ENCODE measurements at regions not wholly inside any gene's neighbourhood (a gene's known extent, or its start where the extent isn't known, plus 50 kb on each side); places are given as distances from the start of the nearest gene placed in this dataset.
"Not testable (repeated sequence)": the region's sequence is repeated elsewhere in the genome, so short reads cannot be mapped to it uniquely, and the experiment has no call there.

DNA sequence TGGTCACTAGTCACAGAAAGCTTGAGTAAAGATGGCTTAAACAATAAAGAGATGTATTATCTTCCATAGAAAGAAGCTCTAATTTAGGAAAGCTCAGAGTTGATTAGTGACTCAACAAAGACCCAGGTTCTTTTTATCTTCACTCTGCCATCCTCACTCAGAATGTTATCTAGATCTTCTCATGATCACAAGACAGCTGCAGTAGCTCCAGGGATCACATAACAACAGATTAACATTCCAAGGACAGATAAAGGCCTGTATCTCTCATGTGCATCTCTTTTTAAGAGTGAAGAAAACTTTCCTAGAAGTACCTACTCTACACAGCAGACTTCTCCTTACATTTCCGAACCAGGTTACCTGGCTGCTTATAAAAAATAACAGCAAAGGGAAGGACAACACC lies 368.7 kb upstream of the PROX1 start:
- no peak overlapping the region for H3K4me3 ChIP-seq (ENCODE audit: low read depth, low read length)
- TF ChIP-seq, protein P1, sequence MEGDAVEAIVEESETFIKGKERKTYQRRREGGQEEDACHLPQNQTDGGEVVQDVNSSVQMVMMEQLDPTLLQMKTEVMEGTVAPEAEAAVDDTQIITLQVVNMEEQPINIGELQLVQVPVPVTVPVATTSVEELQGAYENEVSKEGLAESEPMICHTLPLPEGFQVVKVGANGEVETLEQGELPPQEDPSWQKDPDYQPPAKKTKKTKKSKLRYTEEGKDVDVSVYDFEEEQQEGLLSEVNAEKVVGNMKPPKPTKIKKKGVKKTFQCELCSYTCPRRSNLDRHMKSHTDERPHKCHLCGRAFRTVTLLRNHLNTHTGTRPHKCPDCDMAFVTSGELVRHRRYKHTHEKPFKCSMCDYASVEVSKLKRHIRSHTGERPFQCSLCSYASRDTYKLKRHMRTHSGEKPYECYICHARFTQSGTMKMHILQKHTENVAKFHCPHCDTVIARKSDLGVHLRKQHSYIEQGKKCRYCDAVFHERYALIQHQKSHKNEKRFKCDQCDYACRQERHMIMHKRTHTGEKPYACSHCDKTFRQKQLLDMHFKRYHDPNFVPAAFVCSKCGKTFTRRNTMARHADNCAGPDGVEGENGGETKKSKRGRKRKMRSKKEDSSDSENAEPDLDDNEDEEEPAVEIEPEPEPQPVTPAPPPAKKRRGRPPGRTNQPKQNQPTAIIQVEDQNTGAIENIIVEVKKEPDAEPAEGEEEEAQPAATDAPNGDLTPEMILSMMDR (IDR thresholded peaks at IDR 0.05; ENCODE audit: insufficient read depth, low read depth, low read length, missing control alignments): no peak
- DNase-seq (ENCODE audit: low read depth): no peak

DNA sequence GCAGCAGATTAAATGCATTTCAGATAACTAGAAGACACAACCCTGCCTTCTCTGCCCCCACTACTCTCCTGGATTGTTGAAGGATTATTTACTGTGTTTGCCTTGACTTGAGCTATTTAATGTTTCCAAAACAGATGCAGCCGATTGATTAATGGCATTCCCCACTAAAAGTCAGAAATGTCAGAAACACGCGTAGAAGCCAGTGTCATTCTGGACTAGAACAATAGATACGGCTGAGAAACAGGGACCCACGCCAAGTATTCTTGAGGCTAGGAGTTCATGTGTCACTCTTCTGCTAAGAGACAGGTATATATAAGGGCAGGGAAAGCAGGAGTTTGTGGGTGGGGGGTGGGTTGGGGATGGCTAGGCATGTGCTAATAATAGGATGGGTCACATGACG lies 366.7 kb upstream of the PROX1 start:
- no peak overlapping the region for H3K4me3 ChIP-seq (ENCODE audit: low read depth, low read length)
- TF ChIP-seq, protein P1 (IDR thresholded peaks at IDR 0.05; ENCODE audit: insufficient read depth, low read depth, low read length, missing control alignments): no peak
- no peak for DNase-seq (ENCODE audit: low read depth)

DNA sequence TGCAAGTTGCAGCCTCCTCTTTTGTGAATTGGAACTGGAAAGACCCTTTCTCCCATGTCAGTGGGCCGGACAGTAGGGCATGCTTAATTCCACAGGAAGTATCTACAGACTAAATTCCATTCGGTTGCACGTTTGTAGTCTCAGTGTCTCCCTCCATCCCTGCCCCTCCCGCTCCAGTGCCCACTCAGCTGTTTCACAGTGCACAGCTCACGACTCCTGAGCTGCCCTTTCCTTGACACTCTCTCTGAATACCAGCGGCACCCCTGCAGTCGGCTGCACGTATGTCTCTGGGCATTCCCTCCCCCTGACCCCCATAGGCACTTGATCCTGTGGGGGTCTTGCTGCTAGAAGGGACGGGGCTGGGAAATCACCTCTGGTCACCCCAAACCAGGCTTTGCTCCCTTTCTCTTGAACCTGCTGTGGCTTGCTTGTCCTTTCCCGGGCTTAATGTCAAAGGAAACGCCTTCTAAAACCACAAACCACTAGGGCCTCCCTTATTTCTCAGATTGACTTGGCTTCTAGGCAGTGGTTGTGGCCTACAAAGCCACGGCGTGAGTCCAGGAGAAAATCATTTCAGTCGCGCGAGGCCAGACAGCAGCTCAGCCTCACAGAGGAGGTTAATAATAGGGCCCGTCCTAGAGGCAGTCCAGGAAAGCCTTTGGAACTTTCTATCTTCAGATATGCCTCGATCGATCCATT lies 365.3 kb upstream of the PROX1 start:
- no peak overlapping the region for H3K4me3 ChIP-seq (ENCODE audit: low read depth, low read length)
- DNase-seq (ENCODE audit: low read depth): peak; percentile 56
- TF ChIP-seq, protein P1 (IDR thresholded peaks at IDR 0.05; ENCODE audit: insufficient read depth, low read depth, low read length, missing control alignments): no peak

DNA sequence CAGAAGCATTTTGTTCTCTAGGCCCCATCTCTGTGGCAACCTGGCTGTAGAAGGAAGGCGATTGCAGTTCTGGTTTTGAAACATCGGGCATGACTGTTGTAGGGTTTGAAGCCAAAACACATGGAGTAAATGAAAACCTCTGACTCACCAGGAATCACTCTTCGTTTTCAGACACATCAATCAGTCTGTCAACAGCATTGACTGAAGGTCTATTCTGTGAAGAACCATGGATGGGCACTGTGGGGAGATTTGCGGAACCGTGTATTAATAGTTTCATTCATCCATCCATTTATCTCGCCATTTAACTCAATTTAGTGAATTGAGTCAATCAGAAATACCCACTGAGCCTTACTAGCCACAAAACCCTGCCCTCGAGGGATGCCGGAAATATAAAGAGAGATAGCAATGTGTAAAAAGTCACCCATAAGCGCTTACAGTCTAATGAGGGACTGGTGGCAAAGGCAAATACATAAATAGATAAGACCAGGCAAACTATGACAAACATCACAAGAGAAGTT lies 364.6 kb upstream of the PROX1 start:
- no peak overlapping the region for H3K4me3 ChIP-seq (ENCODE audit: low read depth, low read length)
- TF ChIP-seq, protein P1 (IDR thresholded peaks at IDR 0.05; ENCODE audit: insufficient read depth, low read depth, low read length, missing control alignments): no peak
- DNase-seq (ENCODE audit: low read depth): peak; percentile 27

DNA sequence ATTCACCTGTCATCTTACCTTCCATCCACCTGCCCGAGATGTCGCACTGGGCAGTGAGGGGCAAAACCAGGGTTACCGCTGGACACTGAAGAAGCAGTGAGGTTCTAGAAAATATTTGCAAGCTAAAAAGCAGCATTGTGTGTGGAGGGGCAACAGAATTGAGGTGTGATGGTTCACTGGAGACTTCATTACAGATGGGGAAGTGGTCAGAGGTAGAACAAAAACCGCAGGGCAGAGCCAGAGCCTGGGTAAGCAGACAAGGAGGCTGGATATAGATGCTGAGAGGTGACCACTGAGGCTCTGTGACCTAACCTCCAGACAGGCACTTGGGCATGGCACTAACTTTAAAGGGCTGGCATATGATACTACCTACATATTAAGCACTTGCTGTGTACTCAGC lies 363.9 kb upstream of the PROX1 start:
- TF ChIP-seq, protein P1 (IDR thresholded peaks at IDR 0.05; ENCODE audit: insufficient read depth, low read depth, low read length, missing control alignments): no peak
- no peak overlapping the region for H3K4me3 ChIP-seq (ENCODE audit: low read depth, low read length)
- DNase-seq (ENCODE audit: low read depth): no peak

DNA sequence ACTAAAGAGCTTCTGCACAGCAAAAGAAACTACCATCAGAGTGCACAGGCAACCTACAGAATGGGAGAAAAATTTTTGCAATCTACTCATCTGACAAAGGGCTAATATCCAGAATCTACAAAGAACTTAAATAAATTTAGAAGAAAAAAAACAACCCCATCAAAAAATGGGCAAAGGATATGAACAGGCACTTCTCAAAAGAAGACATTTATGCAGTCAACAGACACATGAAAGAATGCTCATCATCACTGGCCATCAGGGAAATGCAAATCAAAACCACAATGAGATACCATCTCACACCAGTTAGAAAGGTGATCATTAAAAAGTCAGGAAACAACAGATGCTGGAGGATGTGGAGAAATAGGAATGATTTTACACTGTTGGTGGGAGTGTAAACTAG lies 351.0 kb upstream of the PROX1 start:
- DNase-seq (ENCODE audit: low read depth); H3K4me3 ChIP-seq (ENCODE audit: low read depth, low read length): not testable (repeated sequence)

DNA sequence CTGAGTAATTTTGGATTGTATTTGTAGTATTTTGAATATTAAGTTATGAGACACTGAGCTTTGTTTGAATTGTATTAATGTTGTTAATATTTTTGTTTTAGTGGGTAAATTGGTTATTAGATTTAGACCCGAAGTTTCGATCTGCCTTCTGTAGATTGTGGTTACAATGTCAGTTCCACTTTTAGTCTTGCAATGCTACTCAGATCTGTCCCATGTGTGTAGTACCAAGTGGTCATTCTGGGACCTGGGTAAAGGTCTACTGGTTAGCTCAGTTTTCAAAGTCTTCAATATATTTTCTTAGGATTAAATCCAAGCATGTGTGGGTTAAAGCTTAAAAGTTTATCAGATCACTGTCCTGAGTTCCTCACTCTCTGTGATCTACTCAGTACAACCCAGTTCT lies 346.5 kb upstream of the PROX1 start:
- TF ChIP-seq, protein P1 (IDR thresholded peaks at IDR 0.05; ENCODE audit: insufficient read depth, low read depth, low read length, missing control alignments): no peak
- no peak for DNase-seq (ENCODE audit: low read depth)
- no peak overlapping the region for H3K4me3 ChIP-seq (ENCODE audit: low read depth, low read length)

Measured in GM12865 (cell line).